AG09309 (cell line): ENCODE measurements at regions not wholly inside any gene's neighbourhood (a gene's known extent, or its start where the extent isn't known, plus 50 kb on each side); places are given as distances from the start of the nearest gene placed in this dataset.
"Not testable (repeated sequence)": the region's sequence is repeated elsewhere in the genome, so short reads cannot be mapped to it uniquely, and the experiment has no call there.

Source experiments
- DNase-seq: peaks from one replicate; pipeline ENCODE4 v3.0.0-alpha.2; 2010; ENCODE audit warnings: low read depth
- H3K4me3 ChIP-seq: 2 replicates; pipeline ENCODE4 v1.5.1; 2011; ENCODE audit warnings: mild to moderate bottlenecking, low read depth, low read length, moderate library complexity; ENCODE audit not compliant: control insufficient read depth
- TF ChIP-seq, protein P1 (sequence below): IDR thresholded peaks from 2 replicates; pipeline ENCODE4 v1.5.1; 2011; ENCODE audit warnings: mild to moderate bottlenecking, low read depth, low read length, inconsistent platforms; ENCODE audit not compliant: insufficient read depth, control insufficient read depth; ENCODE audit errors: missing control alignments

DNA sequence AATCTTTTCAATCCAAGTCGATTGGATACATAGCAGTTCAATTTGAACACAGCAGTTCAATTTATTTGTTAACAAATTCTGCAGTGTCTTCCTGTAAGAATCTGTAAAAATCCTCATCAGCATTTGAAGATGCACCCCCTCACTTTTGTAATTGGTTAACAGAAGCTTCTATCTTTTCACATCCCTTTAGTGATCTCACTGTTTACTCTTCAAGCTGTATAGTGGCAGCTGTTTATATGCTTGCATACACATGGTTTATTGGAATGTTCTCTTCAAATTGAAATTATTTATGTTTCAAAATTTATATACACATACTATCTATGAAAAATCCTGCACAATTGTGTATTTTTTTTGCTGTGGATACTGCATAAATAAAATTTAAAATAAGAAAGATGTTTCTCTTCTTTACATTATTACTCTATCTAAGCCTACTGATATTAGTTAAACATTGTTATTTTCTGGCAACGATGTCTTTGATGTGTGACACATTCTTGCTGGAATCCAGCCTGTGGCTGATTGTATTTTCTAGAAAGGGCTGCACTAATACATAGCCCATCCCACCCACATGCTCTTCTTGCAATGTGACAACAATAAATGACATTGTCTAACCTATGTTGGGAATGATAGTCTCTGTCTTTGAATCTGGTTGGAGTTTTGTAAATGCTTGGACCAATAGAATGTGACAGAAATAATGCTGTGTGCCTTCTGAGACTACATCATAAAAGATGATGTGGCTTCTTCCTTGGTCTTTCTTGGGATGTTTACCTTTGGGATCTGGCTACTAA lies 573.0 kb downstream of the CD109 start:
- TF ChIP-seq, protein P1, sequence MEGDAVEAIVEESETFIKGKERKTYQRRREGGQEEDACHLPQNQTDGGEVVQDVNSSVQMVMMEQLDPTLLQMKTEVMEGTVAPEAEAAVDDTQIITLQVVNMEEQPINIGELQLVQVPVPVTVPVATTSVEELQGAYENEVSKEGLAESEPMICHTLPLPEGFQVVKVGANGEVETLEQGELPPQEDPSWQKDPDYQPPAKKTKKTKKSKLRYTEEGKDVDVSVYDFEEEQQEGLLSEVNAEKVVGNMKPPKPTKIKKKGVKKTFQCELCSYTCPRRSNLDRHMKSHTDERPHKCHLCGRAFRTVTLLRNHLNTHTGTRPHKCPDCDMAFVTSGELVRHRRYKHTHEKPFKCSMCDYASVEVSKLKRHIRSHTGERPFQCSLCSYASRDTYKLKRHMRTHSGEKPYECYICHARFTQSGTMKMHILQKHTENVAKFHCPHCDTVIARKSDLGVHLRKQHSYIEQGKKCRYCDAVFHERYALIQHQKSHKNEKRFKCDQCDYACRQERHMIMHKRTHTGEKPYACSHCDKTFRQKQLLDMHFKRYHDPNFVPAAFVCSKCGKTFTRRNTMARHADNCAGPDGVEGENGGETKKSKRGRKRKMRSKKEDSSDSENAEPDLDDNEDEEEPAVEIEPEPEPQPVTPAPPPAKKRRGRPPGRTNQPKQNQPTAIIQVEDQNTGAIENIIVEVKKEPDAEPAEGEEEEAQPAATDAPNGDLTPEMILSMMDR: no peak
- H3K4me3 ChIP-seq: no peak overlapping the region
- DNase-seq: no peak

DNA sequence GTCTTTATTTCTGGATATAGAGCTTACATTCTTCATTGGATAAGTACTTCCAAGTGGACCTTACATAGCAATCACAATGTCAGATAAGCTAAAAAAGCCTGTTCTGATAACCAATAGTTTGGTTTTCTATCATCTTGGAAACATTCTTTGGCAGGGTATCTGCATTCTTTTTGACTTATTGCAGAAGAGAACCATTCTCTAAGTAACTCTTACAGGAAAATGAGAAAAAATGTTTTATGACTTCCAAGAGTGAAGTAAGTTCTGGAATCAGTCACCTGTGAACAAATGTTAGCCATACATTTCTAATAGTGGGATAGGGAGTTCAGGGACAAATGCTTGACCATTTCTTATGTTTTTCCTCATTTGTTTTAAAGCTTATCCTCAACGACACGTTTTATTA lies 564.0 kb downstream of the CD109 start:
- no peak for DNase-seq
- TF ChIP-seq, protein P1: no peak
- no peak overlapping the region for H3K4me3 ChIP-seq

DNA sequence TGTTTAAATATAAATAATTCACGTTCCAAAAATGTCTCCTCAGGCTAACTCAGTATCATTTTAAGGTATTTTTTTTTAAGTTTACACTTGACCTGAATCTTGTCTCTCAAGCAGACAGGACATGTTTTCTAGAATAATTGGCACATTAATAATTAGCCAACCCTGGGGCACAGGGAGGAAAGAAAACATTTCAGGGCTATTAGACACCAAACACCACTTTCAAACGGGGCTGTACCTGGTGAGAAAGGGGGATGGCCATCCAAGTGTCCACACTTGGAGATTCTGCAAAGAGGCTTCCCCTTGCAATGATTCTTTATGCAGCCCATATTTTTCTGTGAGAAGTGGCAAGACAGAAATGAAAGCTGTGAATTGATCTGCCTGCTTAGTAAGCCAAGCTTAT lies 560.8 kb downstream of the CD109 start:
- TF ChIP-seq, protein P1: no peak
- no peak for DNase-seq

DNA sequence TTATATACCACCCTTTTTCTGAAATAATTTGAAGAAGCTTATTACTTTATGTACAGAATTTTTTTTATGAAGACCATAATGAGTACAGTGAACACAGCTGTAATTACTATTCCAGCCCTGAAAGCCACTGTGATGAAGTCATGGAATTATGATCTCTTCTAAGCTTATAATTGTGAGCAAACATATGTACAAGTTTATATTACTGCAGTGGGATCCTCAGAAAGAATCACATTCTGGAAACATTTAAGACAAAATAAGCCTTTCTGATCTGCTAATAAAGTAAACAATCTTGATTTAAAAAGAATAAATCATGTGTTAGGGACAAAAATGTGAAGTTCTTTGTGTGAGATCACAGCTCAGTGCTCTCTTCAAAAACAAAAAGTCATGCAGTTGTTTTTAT lies 560.4 kb downstream of the CD109 start:
- TF ChIP-seq, protein P1: no peak
- DNase-seq: no peak
- no peak overlapping the region for H3K4me3 ChIP-seq

More for the DNA sequence above, 560.8 kb downstream of the CD109 start:
- no peak overlapping the region for H3K4me3 ChIP-seq

DNA sequence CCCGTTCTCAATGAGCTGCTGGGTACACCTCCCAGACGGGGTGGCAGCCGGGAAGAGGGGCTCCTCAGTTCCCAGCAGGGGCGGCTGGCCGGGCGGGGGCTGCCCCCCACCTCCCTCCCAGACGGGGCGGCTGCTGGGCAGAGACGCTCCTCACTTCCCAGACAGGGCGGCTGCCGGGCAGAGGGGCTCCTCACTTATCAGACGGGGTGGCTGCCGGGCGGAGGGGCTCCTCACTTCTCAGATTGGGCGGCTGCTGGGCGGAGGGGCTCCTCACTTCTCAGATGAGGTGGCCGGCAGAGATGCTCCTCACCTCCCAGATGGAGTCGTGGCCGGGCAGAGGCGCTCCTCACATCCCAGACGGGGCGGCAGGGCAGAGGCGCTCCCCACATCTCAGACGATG lies 559.0 kb downstream of the CD109 start:
- not testable (repeated sequence) for H3K4me3 ChIP-seq, DNase-seq

DNA sequence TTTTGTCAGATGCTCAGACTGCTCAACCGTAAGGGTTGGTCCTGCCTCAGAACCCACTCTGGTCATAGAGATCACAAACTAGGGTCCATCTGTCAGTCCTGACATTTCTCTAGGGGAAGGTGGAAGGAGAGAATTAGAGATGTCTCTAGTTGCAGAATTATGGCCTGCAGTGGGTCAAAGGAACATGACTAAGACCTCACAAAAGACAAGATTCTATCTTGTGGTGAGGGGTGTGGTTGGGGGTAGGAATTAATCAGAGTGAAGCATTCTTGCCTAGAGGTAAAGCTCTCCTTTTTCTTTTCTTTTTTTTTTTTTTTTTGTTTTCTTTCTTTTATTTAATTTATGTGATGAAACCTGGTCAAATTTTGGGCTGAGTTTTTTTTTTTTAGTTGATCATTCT lies 558.1 kb downstream of the CD109 start:
- DNase-seq, H3K4me3 ChIP-seq: not testable (repeated sequence)

DNA sequence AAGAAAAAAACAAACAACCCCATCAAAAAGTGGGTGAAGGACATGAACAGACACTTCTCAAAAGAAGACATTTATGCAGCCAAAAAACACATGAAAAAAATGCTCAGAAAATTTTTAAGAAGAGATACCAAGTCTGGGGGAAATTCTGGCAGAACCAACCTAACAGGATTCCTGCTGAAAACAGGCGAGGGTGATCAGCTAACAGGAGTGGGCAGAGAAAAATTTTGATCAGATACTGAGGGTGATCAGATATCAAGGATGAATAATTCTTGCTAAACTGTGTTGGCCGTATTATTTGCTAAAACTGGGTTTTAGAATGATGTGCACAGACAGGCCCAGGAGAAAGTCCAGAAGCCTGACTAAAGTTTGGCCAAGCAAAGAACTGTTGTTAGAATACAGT lies 557.3 kb downstream of the CD109 start:
- DNase-seq: no peak
- H3K4me3 ChIP-seq: no peak overlapping the region
- TF ChIP-seq, protein P1: no peak

DNA sequence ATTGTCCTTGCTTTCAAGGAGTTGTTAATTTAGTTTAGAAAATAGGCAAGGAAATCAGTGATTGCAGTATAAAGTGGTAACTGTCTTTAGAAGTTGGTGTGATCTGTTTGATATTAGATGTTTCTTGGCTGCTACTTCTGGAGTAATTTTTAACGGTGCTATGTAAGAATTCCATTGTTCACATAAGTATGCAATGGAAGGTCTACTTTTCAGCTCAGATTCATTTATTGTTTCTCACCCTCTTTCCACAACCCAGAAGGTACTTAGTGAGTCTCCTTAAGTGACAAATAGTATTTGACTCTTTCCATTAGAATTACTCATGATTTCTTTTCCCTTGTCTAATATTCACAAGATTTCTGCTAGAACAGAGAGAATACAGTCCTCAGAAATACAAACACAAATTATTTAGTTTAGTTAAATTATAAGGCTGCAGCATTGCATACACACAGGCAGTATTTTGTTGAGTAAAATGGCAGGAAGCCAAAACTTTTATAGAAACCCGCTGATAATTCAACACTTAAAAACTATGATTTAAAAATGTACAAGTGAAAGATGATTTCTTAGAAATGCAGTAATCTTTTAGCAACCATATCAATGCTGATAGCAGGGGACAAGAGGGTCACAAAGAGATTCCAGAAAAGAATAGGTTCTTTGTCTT lies 554.3 kb downstream of the CD109 start:
- no peak overlapping the region for H3K4me3 ChIP-seq
- DNase-seq: no peak
- TF ChIP-seq, protein P1: no peak
